GM20000 (cell line): ENCODE measurements at regions not wholly inside any gene's neighbourhood (a gene's known extent, or its start where the extent isn't known, plus 50 kb on each side); places are given as distances from the start of the nearest gene placed in this dataset.

Experiments
- DNase-seq: peaks from one replicate; pipeline ENCODE4 v3.0.0; 2012; ENCODE audit warnings: low spot score
- TF ChIP-seq, protein P1 (sequence below): IDR thresholded peaks from 2 replicates; pipeline ENCODE4 v1.5.1; 2012; ENCODE audit warnings: mild to moderate bottlenecking, control low read depth; ENCODE audit errors: extremely low read depth, missing control alignments

DNA sequence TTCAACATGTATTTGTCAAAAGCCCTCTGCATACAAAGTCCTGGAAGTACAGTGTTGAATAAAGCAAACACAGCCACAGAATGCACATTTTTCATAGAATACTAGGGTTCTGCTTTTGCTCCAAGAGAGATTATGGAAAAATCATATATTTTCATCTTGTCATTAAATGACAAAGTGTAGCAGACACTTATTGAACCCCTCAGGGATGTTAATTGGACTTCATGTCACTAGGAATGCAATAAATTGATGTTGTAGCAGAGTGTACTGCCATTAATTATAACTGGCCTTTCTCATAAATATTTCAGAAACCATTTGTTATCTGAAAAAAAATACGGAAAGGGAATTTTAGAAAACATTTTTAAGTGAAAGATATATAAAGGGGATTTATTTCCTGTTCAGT, 64.5 kb upstream of the TAC1 start:
- DNase-seq = no peak
- TF ChIP-seq, protein P1, sequence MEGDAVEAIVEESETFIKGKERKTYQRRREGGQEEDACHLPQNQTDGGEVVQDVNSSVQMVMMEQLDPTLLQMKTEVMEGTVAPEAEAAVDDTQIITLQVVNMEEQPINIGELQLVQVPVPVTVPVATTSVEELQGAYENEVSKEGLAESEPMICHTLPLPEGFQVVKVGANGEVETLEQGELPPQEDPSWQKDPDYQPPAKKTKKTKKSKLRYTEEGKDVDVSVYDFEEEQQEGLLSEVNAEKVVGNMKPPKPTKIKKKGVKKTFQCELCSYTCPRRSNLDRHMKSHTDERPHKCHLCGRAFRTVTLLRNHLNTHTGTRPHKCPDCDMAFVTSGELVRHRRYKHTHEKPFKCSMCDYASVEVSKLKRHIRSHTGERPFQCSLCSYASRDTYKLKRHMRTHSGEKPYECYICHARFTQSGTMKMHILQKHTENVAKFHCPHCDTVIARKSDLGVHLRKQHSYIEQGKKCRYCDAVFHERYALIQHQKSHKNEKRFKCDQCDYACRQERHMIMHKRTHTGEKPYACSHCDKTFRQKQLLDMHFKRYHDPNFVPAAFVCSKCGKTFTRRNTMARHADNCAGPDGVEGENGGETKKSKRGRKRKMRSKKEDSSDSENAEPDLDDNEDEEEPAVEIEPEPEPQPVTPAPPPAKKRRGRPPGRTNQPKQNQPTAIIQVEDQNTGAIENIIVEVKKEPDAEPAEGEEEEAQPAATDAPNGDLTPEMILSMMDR = no peak

DNA sequence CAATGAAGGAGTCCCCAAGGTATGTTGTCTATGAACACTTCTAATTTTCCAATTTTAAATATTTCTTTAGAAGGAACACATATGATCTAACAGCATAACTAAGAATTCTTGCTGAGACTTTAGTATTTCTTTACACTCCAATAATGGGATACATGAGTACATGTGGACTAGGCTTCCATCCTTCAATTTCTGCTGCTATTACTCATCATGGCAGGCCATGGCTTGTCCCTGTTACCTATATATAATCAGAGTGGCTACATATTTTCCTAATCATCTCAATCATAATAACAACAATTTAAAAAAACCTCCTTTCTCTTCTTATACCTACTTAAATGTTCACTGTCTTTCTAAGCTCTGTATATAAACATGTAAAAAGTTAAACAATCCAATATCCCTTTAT, 60.3 kb upstream of the TAC1 start:
- TF ChIP-seq, protein P1 = no peak
- DNase-seq = no peak

GRCh38 chr7:97680622-97681021, 51.3 kb upstream of the TAC1 start:
- TF ChIP-seq, protein P1 = no peak
- DNase-seq = no peak
